GM13976 (cell line): ENCODE measurements at regions not wholly inside any gene's neighbourhood (a gene's known extent, or its start where the extent isn't known, plus 50 kb on each side); places are given as distances from the start of the nearest gene placed in this dataset.

ENCODE experiments used
- DNase-seq: peaks from one replicate; pipeline ENCODE4 v3.0.0; 2012; ENCODE audit warnings: low spot score
- in situ Hi-C: fragments of 300-500 bp; cut with MboI; formaldehyde crosslinking; loops from one replicate; pipeline ENCODE4 v1.12.0; 2022; ENCODE audit warnings: low sequenced_read_pairs, mixed read lengths, inconsistent platforms; ENCODE audit not compliant: unreplicated experiment
- TF ChIP-seq, protein P1 (sequence below): IDR thresholded peaks from 2 replicates; pipeline ENCODE4 v1.5.1; 2012; ENCODE audit warnings: borderline replicate concordance, mild to moderate bottlenecking; ENCODE audit not compliant: insufficient read depth; ENCODE audit errors: extremely low read depth, missing control alignments, control extremely low read depth

DNA sequence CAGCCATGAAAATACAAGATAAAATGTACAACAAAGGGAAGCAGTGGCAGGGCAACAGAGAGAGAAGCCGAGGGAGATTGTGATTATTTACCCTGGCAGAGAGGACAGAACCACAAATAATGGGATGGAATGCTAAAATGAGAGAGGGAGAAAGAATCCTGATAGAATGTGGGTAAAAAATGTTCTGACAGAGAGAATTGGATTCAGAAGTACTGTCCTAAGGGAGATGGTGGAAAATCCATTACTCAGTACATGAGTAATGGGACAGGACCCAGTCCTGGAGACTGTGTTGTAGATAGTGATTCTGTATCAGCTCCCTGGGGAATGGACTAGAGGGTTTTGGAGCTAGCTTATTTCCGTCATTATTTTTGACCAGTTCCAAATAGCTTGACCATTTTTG lies 831.5 kb downstream of the MAT2B start:
- no peak for DNase-seq
- TF ChIP-seq, protein P1, sequence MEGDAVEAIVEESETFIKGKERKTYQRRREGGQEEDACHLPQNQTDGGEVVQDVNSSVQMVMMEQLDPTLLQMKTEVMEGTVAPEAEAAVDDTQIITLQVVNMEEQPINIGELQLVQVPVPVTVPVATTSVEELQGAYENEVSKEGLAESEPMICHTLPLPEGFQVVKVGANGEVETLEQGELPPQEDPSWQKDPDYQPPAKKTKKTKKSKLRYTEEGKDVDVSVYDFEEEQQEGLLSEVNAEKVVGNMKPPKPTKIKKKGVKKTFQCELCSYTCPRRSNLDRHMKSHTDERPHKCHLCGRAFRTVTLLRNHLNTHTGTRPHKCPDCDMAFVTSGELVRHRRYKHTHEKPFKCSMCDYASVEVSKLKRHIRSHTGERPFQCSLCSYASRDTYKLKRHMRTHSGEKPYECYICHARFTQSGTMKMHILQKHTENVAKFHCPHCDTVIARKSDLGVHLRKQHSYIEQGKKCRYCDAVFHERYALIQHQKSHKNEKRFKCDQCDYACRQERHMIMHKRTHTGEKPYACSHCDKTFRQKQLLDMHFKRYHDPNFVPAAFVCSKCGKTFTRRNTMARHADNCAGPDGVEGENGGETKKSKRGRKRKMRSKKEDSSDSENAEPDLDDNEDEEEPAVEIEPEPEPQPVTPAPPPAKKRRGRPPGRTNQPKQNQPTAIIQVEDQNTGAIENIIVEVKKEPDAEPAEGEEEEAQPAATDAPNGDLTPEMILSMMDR: no peak
- in situ Hi-C loops: no loop called here

DNA sequence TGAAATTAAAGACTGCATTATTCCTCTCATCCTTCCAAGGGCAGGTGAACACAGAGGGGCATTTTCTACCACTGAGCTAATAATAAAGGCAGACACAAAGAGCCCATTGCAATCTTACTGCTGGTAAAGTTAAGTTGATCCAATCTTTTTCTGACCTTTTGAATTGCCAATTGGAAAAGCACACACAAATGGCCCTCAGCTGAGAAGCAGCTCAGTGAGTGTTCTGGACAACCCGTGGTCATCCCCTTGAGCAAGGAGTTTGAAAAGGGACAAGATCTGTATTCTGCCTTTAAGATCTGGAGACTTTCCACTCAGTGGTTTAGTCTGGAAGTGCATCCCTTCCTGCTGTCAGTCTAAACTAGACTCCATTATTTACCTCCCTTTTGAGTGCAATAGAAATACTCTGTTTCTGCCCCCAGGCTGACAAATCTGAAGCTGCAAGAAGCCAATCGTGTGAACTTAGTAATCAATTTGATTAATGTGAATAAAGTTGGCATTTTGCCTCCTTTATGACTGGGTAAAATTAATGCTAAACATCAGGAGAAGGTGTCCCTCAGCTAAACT lies 835.7 kb downstream of the MAT2B start:
- no peak for DNase-seq
- TF ChIP-seq, protein P1: no peak
- in situ Hi-C loops: no loop called here

DNA sequence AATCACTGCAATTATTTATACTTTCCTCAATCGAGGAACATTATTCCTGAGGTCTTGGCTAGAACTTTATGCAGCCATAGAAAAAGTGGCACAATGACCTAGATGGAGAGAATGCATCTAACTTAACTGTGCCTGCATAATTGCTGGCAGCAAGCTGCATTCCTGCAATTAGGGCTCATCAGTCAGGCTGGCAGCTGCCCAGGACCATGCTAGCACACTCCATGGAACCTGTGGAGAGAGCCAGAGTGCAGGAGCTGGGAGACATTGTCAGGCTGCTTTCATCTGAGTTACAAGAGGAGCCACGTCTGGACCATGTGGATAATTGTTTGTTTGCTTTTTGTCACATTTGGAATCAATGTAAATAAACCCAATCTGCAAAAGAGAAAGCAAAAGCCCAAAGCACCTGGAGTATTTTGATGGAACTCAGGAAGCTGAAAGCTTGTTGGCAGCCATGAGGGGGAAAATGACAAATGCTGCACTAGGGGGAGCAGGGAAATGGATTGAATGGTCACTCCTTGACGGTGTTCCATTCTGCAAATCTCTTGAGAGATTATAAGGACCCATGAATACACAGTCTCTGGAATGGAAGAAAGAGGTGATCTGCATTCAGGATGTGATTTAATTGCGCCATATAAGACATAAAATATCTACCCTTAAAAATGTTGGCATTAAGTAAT lies 839.9 kb downstream of the MAT2B start:
- in situ Hi-C loops: no loop called here
- TF ChIP-seq, protein P1: no peak
- DNase-seq: no peak

DNA sequence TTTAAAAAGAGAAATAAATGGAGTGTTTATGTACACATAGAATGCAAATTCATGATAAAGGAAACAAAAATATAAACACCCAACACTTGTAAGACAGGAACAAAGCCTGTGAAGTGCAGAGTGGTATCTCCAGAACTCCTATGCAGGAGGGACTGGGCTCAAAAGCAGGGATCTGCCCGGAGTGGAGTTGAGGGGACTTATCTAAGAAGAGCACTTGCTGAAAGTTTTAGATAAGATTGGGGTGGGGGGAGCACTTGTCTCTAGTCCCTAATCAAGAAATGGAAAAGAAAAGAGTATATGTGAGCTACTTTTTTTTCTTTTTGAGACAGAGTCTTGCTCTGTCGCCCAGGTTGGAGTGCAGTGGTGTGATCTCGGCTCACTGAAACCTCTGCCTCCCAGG lies 840.4 kb downstream of the MAT2B start:
- DNase-seq: no peak
- in situ Hi-C loops: no loop called here
- TF ChIP-seq, protein P1: no peak

DNA sequence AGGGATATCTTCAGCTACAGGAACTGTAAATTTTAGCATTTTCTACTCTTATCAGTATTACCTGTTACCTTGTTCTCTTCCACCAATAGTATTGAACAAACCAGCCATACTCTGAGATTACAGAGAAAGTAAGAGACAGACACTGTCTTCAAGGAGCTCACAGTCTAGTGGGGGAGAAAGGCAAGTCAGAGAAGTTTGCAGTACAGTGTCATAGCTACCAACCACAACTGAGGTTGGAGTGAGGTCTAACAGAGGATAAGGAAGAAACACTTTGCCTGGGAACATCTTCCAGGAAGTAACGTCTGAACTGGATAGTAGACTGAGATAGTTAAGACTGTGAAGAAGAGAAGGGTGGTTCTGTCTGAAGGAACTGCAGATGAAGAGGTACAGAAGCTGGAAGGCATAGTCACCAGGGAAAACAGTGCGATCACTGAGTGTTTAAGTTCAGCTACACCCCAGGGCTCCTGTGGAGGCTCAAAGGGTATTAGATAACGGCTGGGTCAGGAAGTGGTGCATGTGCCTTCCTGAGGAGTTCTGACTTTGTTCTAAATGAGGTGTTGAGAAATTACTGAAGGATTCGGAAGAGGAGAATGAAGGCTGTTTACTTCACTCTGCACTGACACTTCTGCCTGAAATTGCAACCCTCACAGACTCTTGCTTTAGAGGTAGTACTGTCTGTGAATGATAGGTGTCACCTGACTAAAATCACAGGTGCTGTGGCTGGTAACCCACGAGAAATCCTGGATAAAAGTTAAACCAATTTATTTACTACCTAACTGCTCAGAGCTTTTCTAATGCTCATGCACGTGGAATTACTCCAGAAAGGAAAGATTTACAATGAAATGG lies 841.6 kb downstream of the MAT2B start:
- DNase-seq: no peak
- TF ChIP-seq, protein P1: no peak
- in situ Hi-C loops: no loop called here

DNA sequence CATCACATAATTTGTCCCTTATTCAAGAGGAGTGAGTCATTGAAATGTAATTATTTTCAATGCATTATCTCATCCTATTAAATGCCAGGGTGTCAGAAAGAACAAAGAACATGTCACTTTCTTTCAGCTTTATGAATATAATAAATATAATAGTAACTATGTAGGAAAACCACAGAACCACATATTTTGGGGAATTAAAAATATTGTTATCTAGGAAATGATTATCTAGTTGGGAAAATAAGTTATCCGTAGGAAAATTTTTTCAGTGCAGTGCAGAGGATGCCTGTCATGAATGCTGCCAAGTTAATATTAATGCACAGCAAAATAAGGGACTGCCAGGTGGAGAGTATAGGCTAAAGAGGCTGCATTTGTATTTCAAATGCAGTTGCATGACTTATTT lies 844.8 kb downstream of the MAT2B start:
- no peak for DNase-seq
- in situ Hi-C loops: no loop called here
- TF ChIP-seq, protein P1: no peak
